Liver (tissue), 7 donors: ENCODE measurements at regions not wholly inside any gene's neighbourhood (a gene's known extent, or its start where the extent isn't known, plus 50 kb on each side); places are given as distances from the start of the nearest gene placed in this dataset.

Experiments used
- DNase-seq: peaks from one replicate; pipeline ENCODE4 v3.0.0-alpha.2; 2017; ENCODE audit warnings: low spot score
- H3K27ac ChIP-seq, 2 donors: one replicate each; pipeline ENCODE4 v1.7.0; 2013; ENCODE audit warnings: inconsistent platforms in 2 of 2, low read length in 2 of 2, control low read depth in 1 of 2, low read depth in 1 of 2, mild to moderate bottlenecking in 1 of 2
- H3K27me3 ChIP-seq, 4 donors: one replicate each; pipeline versions ENCODE4 v1.6.1 to v1.7.0; 2013; ENCODE audit warnings: low read length in 3 of 4, inconsistent platforms in 1 of 4, mild to moderate bottlenecking in 1 of 4, moderate library complexity in 1 of 4; ENCODE audit not compliant: control insufficient read depth in 4 of 4, insufficient read depth in 4 of 4
- H3K36me3 ChIP-seq, 4 donors: one replicate each; pipeline versions ENCODE4 v1.6.1 to v1.7.0; 2013; ENCODE audit warnings: low read length in 3 of 4, mild to moderate bottlenecking in 3 of 4, low read depth in 1 of 4, moderate library complexity in 1 of 4; ENCODE audit not compliant: control insufficient read depth in 4 of 4, insufficient read depth in 3 of 4
- H3K4me1 ChIP-seq, 4 donors: one replicate each; pipeline versions ENCODE4 v1.6.1 to v1.7.0; 2013; ENCODE audit warnings: low read length in 3 of 4, mild to moderate bottlenecking in 3 of 4, moderate library complexity in 1 of 4; ENCODE audit not compliant: control insufficient read depth in 4 of 4, insufficient read depth in 4 of 4
- H3K4me3 ChIP-seq, 3 donors: one replicate each; pipeline versions ENCODE4 v1.6.1 to v1.7.0; 2013; ENCODE audit warnings: low read length in 3 of 3, control low read depth in 1 of 3, low read depth in 1 of 3, mild to moderate bottlenecking in 1 of 3
- H3K9ac ChIP-seq, 2 donors: one replicate each; pipeline ENCODE4 v1.7.0; 2013; ENCODE audit warnings: low read length in 2 of 2, mild to moderate bottlenecking in 2 of 2, moderate library complexity in 2 of 2, control low read depth in 1 of 2, low read depth in 1 of 2
- H3K9me3 ChIP-seq, 4 donors: one replicate each; pipeline versions ENCODE4 v1.6.1 to v1.7.0; 2013; ENCODE audit warnings: low read length in 3 of 4; ENCODE audit not compliant: control insufficient read depth in 4 of 4
- EGR1 ChIP-seq, 2 donors: IDR thresholded peaks; 2 replicates each; pipeline ENCODE4 v1.6.1; 2016 to 2018; ENCODE audit warnings: antibody characterized with exemption in 2 of 2, low read depth in 2 of 2
- FOXA1 ChIP-seq: IDR thresholded peaks from 2 replicates; pipeline ENCODE4 v1.6.1; 2016; ENCODE audit warnings: antibody characterized with exemption
- FOXA2 ChIP-seq: IDR thresholded peaks from 2 replicates; pipeline ENCODE4 v1.6.1; 2016; ENCODE audit warnings: antibody characterized with exemption
- GABPA ChIP-seq, 2 donors: IDR thresholded peaks in 1 of 2; conservative IDR thresholded peaks in 1 of 2; 2 replicates each; pipeline ENCODE4 v1.6.1; 2016; ENCODE audit warnings: antibody characterized with exemption in 2 of 2, mild to moderate bottlenecking in 1 of 2, moderate library complexity in 1 of 2
- HNF4A ChIP-seq, 2 donors: conservative IDR thresholded peaks; 2 replicates each; pipeline ENCODE4 v1.6.1; 2016; ENCODE audit warnings: antibody characterized with exemption in 2 of 2, mild to moderate bottlenecking in 2 of 2
- HNF4G ChIP-seq: IDR thresholded peaks from 2 replicates; pipeline ENCODE4 v1.6.1; 2016; ENCODE audit warnings: antibody characterized with exemption
- NR2F2 ChIP-seq: IDR thresholded peaks from 2 replicates; pipeline ENCODE4 v1.6.1; 2016; ENCODE audit warnings: antibody characterized with exemption
- RAD21 ChIP-seq, 2 donors: IDR thresholded peaks; 2 replicates each; pipeline ENCODE4 v1.6.1; 2016; ENCODE audit warnings: antibody characterized with exemption in 2 of 2, mild to moderate bottlenecking in 2 of 2
- TAF1 ChIP-seq: conservative IDR thresholded peaks from 2 replicates; pipeline ENCODE4 v1.6.1; 2016; ENCODE audit warnings: antibody characterized with exemption, mild to moderate bottlenecking
- YY1 ChIP-seq: IDR thresholded peaks from 2 replicates; pipeline ENCODE4 v1.6.1; 2016; ENCODE audit warnings: antibody characterized with exemption, mild to moderate bottlenecking
- WGBS: extraction: QIAGEN DNeasy Blood & Tissue Kit; methylation state at CpG from one replicate; pipeline ENCODE4 v1.1.7; 2013; 5-methylcytosine and 5-hydroxymethylcytosine counted together
- TF ChIP-seq, protein P1 (sequence below): IDR thresholded peaks from 2 replicates; pipeline ENCODE4 v1.6.1; 2016; ENCODE audit warnings: antibody characterized with exemption
- TF ChIP-seq, protein P2 (sequence below): IDR thresholded peaks from 2 replicates; pipeline ENCODE4 v1.6.1; 2016; ENCODE audit warnings: antibody characterized with exemption, mild to moderate bottlenecking
- TF ChIP-seq, protein P3 (sequence below): IDR thresholded peaks from 2 replicates; pipeline ENCODE4 v1.6.1; 2016; ENCODE audit warnings: antibody characterized with exemption
- donor health status: healthy.
- donor health status: healthy.
- donor health status: healthy.
- donor health status: healthy.

DNA sequence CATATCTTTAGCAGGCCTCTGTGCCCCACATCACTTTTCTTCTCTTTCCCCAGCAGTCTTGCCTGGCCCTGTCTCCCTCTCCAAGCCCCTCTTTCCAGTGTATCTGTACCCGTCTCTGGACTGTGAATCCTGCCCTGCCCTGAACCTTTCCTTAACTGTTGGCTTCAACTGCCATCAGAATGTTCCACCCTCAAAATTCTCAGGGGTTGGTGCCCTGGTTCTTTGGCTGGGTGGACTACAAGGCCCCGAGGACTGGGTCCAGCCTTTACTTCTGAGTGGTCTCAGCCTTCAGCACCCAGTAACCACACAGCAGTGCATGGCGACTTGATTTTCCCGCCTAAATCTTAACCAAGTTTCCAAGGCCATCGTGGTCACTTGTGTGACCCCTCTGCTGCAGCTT, 333.5 kb upstream of the RGMA start:
- 86% methylated on average over 5 of the region's 5 CpGs for WGBS
- Histone ChIP-seq H3K9me3 (no peaks in the 10 kb centered on the region), H3K4me1 (no peaks in the 10 kb centered on the region), H3K9ac (no peak overlapping the region), H3K4me3 (no peak overlapping the region), H3K27ac (no peak overlapping the region), H3K36me3 (no peaks in the 10 kb centered on the region), H3K27me3 (no peaks in the 10 kb centered on the region)
- no peak for DNase-seq
- TF ChIP-seq, protein P1, sequence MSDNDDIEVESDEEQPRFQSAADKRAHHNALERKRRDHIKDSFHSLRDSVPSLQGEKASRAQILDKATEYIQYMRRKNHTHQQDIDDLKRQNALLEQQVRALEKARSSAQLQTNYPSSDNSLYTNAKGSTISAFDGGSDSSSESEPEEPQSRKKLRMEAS, result no peak
- TF ChIP-seq, protein P2, sequence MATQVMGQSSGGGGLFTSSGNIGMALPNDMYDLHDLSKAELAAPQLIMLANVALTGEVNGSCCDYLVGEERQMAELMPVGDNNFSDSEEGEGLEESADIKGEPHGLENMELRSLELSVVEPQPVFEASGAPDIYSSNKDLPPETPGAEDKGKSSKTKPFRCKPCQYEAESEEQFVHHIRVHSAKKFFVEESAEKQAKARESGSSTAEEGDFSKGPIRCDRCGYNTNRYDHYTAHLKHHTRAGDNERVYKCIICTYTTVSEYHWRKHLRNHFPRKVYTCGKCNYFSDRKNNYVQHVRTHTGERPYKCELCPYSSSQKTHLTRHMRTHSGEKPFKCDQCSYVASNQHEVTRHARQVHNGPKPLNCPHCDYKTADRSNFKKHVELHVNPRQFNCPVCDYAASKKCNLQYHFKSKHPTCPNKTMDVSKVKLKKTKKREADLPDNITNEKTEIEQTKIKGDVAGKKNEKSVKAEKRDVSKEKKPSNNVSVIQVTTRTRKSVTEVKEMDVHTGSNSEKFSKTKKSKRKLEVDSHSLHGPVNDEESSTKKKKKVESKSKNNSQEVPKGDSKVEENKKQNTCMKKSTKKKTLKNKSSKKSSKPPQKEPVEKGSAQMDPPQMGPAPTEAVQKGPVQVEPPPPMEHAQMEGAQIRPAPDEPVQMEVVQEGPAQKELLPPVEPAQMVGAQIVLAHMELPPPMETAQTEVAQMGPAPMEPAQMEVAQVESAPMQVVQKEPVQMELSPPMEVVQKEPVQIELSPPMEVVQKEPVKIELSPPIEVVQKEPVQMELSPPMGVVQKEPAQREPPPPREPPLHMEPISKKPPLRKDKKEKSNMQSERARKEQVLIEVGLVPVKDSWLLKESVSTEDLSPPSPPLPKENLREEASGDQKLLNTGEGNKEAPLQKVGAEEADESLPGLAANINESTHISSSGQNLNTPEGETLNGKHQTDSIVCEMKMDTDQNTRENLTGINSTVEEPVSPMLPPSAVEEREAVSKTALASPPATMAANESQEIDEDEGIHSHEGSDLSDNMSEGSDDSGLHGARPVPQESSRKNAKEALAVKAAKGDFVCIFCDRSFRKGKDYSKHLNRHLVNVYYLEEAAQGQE, result no peak
- TF ChIP-seq RAD21 (IDR thresholded peaks at IDR 0.05), result no peak
- TF ChIP-seq GABPA (IDR thresholded peaks at IDR 0.05 in 1 of 2, conservative IDR thresholded peaks at IDR 0.05 in 1 of 2), result no peak
- TF ChIP-seq NR2F2, result no peak
- TF ChIP-seq HNF4A (conservative IDR thresholded peaks at IDR 0.05), result no peak
- no peak for TF ChIP-seq HNF4G
- TF ChIP-seq EGR1 (IDR thresholded peaks at IDR 0.05; ENCODE audit: low read depth in 2 of 2), result no peak
- no peak for TF ChIP-seq FOXA2
- TF ChIP-seq YY1, result no peak
- TF ChIP-seq TAF1, result no peak

DNA sequence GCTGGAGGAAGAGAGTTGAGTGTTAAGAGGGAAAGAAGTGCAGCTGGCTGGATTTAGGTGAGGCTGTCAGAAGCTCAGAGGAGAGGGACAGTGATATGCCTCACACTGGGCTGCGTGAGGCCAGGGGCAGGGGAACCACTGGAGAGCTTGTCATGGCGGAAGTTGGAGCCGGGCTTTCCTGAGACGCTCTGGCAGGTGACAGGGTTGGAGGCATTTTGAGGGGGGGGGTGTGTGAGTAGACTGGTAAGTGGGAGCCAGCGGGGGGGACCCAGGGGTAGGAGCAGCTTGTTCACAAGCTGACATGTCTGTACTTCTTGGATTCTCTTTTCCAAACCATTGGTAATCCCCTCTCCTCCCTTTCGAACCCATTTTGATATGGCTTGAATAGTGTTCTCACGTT, 331.5 kb upstream of the RGMA start:
- TF ChIP-seq, protein P3, sequence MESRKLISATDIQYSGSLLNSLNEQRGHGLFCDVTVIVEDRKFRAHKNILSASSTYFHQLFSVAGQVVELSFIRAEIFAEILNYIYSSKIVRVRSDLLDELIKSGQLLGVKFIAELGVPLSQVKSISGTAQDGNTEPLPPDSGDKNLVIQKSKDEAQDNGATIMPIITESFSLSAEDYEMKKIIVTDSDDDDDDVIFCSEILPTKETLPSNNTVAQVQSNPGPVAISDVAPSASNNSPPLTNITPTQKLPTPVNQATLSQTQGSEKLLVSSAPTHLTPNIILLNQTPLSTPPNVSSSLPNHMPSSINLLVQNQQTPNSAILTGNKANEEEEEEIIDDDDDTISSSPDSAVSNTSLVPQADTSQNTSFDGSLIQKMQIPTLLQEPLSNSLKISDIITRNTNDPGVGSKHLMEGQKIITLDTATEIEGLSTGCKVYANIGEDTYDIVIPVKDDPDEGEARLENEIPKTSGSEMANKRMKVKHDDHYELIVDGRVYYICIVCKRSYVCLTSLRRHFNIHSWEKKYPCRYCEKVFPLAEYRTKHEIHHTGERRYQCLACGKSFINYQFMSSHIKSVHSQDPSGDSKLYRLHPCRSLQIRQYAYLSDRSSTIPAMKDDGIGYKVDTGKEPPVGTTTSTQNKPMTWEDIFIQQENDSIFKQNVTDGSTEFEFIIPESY, result no peak
- TF ChIP-seq FOXA1 (no peak), TAF1 (no peak), RAD21 (IDR thresholded peaks at IDR 0.05) (no peak), GABPA (IDR thresholded peaks at IDR 0.05 in 1 of 2, conservative IDR thresholded peaks at IDR 0.05 in 1 of 2) (no peak), HNF4G (no peak)
- TF ChIP-seq, protein P2, result no peak
- no peaks in the 10 kb centered on the region for H3K4me1 ChIP-seq

More for the DNA sequence above, 331.5 kb upstream of the RGMA start:
- no peak overlapping the region for H3K9ac ChIP-seq
- no peak for DNase-seq
- no peaks in the 10 kb centered on the region for H3K9me3 ChIP-seq
- WGBS, result 76% methylated on average over 7 of the region's 7 CpGs
- H3K27ac ChIP-seq, result no peak overlapping the region
- no peak overlapping the region for H3K4me3 ChIP-seq
- H3K36me3 ChIP-seq, result no peaks in the 10 kb centered on the region
- H3K27me3 ChIP-seq, result no peaks in the 10 kb centered on the region
